ENCODE measurements at regions not wholly inside any gene's neighbourhood (a gene's known extent, or its start where the extent isn't known, plus 50 kb on each side); places are given as distances from the start of the nearest gene placed in this dataset.

GRCh38 chr13:73844986-73845385 is 289.2 kb downstream of the KLF12 start:
- no peak overlapping the region for H3K27ac ChIP-seq (ENCODE audit: low read depth, low read length)
- H3K9ac ChIP-seq (ENCODE audit: low read depth, low read length) = no peak overlapping the region
- H3K27me3 ChIP-seq (ENCODE audit: insufficient read depth, low read length) = no peaks in the 10 kb centered on the region
- peaks cover 23% of the 10 kb centered on the region for H3K4me1 ChIP-seq (ENCODE audit: insufficient read depth, low read length)
- WGBS = 100% methylated on average over 1 of the region's 1 CpG
- 0 out of 2 replicates have a peak, but pooled peaks cover 7% of the 10 kb centered on the region for H3K36me3 ChIP-seq (ENCODE audit: insufficient read depth, low read length)
- H3K9me3 ChIP-seq (ENCODE audit: insufficient read depth, low read depth, low read length) = no peaks in the 10 kb centered on the region
- H3K4me3 ChIP-seq (ENCODE audit: low read length) = no peak overlapping the region

- Histone ChIP-seq H3K27me3 (ENCODE audit: insufficient read depth, low read length) (no peaks in the 10 kb centered on the region), H3K4me3 (ENCODE audit: low read length) (no peak overlapping the region), H3K4me1 (ENCODE audit: insufficient read depth, low read length) (peaks cover 9% of the 10 kb centered on the region; the same call in 1 of the 2 replicates), H3K27ac (ENCODE audit: low read depth, low read length) (no peak overlapping the region), H3K36me3 (ENCODE audit: insufficient read depth, low read length) (0 out of 2 replicates have a peak, but pooled peaks cover 7% of the 10 kb centered on the region), H3K9ac (ENCODE audit: low read depth, low read length) (no peak overlapping the region), H3K9me3 (ENCODE audit: insufficient read depth, low read depth, low read length) (no peaks in the 10 kb centered on the region)
- 94% methylated on average over 4 of the region's 4 CpGs for WGBS
Measured at GRCh38 chr13:73842626-73843025, 291.6 kb downstream of the KLF12 start.

GRCh38 chr13:73842184-73842583 is 292.0 kb downstream of the KLF12 start:
- Histone ChIP-seq H3K27me3 (ENCODE audit: insufficient read depth, low read length) (no peaks in the 10 kb centered on the region), H3K9ac (ENCODE audit: low read depth, low read length) (no peak overlapping the region), H3K4me3 (ENCODE audit: low read length) (no peak overlapping the region), H3K4me1 (ENCODE audit: insufficient read depth, low read length) (peaks cover 9% of the 10 kb centered on the region; the same call in 1 of the 2 replicates), H3K27ac (ENCODE audit: low read depth, low read length) (no peak overlapping the region), H3K36me3 (ENCODE audit: insufficient read depth, low read length) (0 out of 2 replicates have a peak, but pooled peaks cover 7% of the 10 kb centered on the region), H3K9me3 (ENCODE audit: insufficient read depth, low read depth, low read length) (no peaks in the 10 kb centered on the region)
- 96% methylated on average over 5 of the region's 5 CpGs for WGBS

- H3K4me3 ChIP-seq (ENCODE audit: low read length) = no peak overlapping the region
- no peak overlapping the region for H3K27ac ChIP-seq (ENCODE audit: low read depth, low read length)
- H3K36me3 ChIP-seq (ENCODE audit: insufficient read depth, low read length) = no peaks in the 10 kb centered on the region
- no peaks in the 10 kb centered on the region for H3K9me3 ChIP-seq (ENCODE audit: insufficient read depth, low read depth, low read length)
- WGBS = 96% methylated on average over 5 of the region's 5 CpGs
- H3K27me3 ChIP-seq (ENCODE audit: insufficient read depth, low read length) = no peaks in the 10 kb centered on the region
- H3K9ac ChIP-seq (ENCODE audit: low read depth, low read length) = no peak overlapping the region
- peaks cover 7% of the 10 kb centered on the region for H3K4me1 ChIP-seq (ENCODE audit: insufficient read depth, low read length)
Measured at GRCh38 chr13:73837147-73837546, 297.1 kb downstream of the KLF12 start.

GRCh38 chr13:73835138-73835721 is 299.0 kb downstream of the KLF12 start:
- Histone ChIP-seq H3K9ac (ENCODE audit: low read depth, low read length) (no peak overlapping the region), H3K4me3 (ENCODE audit: low read length) (no peak overlapping the region), H3K9me3 (ENCODE audit: insufficient read depth, low read depth, low read length) (no peaks in the 10 kb centered on the region), H3K4me1 (ENCODE audit: insufficient read depth, low read length) (peaks cover 10% of the 10 kb centered on the region), H3K27ac (ENCODE audit: low read depth, low read length) (no peak overlapping the region), H3K36me3 (ENCODE audit: insufficient read depth, low read length) (no peaks in the 10 kb centered on the region), H3K27me3 (ENCODE audit: insufficient read depth, low read length) (no peaks in the 10 kb centered on the region)
- WGBS = 55% methylated on average over 1 of the region's 5 CpGs

- Histone ChIP-seq H3K27me3 (ENCODE audit: insufficient read depth, low read length) (no peaks in the 10 kb centered on the region), H3K4me1 (ENCODE audit: insufficient read depth, low read length) (peaks cover 10% of the 10 kb centered on the region), H3K4me3 (ENCODE audit: low read length) (no peak overlapping the region), H3K27ac (ENCODE audit: low read depth, low read length) (no peak overlapping the region), H3K9ac (ENCODE audit: low read depth, low read length) (no peak overlapping the region), H3K36me3 (ENCODE audit: insufficient read depth, low read length) (no peaks in the 10 kb centered on the region), H3K9me3 (ENCODE audit: insufficient read depth, low read depth, low read length) (no peaks in the 10 kb centered on the region)
- 86% methylated on average over 6 of the region's 7 CpGs for WGBS
Measured at GRCh38 chr13:73833325-73834070, 300.7 kb downstream of the KLF12 start.

- no peaks in the 10 kb centered on the region for H3K9me3 ChIP-seq (ENCODE audit: insufficient read depth, low read depth, low read length)
- H3K27me3 ChIP-seq (ENCODE audit: insufficient read depth, low read length) = no peaks in the 10 kb centered on the region
- H3K27ac ChIP-seq (ENCODE audit: low read depth, low read length) = no peak overlapping the region
- WGBS = 100% methylated on average over 2 of the region's 3 CpGs
- no peak overlapping the region for H3K9ac ChIP-seq (ENCODE audit: low read depth, low read length)
- H3K4me3 ChIP-seq (ENCODE audit: low read length) = no peak overlapping the region
- peaks cover 10% of the 10 kb centered on the region for H3K4me1 ChIP-seq (ENCODE audit: insufficient read depth, low read length)
- no peaks in the 10 kb centered on the region for H3K36me3 ChIP-seq (ENCODE audit: insufficient read depth, low read length)
Measured at GRCh38 chr13:73832825-73833224, 301.4 kb downstream of the KLF12 start.

- peak overlapping the region; percentile 29; the same call in 1 of the 2 replicates for H3K27ac ChIP-seq (ENCODE audit: low read depth, low read length)
- whole genome bisulfite sequencing = 77% methylated on average over 4 of the region's 4 CpGs
- H3K36me3 ChIP-seq (ENCODE audit: insufficient read depth, low read length) = no peaks in the 10 kb centered on the region
- no peak overlapping the region for H3K4me3 ChIP-seq (ENCODE audit: low read length)
- no peak overlapping the region for H3K9ac ChIP-seq (ENCODE audit: low read depth, low read length)
- H3K4me1 ChIP-seq (ENCODE audit: insufficient read depth, low read length) = peaks cover 10% of the 10 kb centered on the region
- no peaks in the 10 kb centered on the region for H3K27me3 ChIP-seq (ENCODE audit: insufficient read depth, low read length)
- H3K9me3 ChIP-seq (ENCODE audit: insufficient read depth, low read depth, low read length) = no peaks in the 10 kb centered on the region
Measured at GRCh38 chr13:73832128-73832588, 302.0 kb downstream of the KLF12 start.

- no peak overlapping the region for H3K4me3 ChIP-seq (ENCODE audit: low read length)
- H3K27me3 ChIP-seq (ENCODE audit: insufficient read depth, low read length) = no peaks in the 10 kb centered on the region
- WGBS = 86% methylated on average over 1 of the region's 1 CpG
- H3K27ac ChIP-seq (ENCODE audit: low read depth, low read length) = no peak overlapping the region
- no peaks in the 10 kb centered on the region for H3K36me3 ChIP-seq (ENCODE audit: insufficient read depth, low read length)
- peaks cover 10% of the 10 kb centered on the region for H3K4me1 ChIP-seq (ENCODE audit: insufficient read depth, low read length)
- no peak overlapping the region for H3K9ac ChIP-seq (ENCODE audit: low read depth, low read length)
- H3K9me3 ChIP-seq (ENCODE audit: insufficient read depth, low read depth, low read length) = no peaks in the 10 kb centered on the region
Measured at GRCh38 chr13:73829416-73829815, 304.8 kb downstream of the KLF12 start.

GRCh38 chr13:73828811-73829210 is 305.4 kb downstream of the KLF12 start:
- no peak overlapping the region for H3K4me3 ChIP-seq (ENCODE audit: low read length)
- no peaks in the 10 kb centered on the region for H3K9me3 ChIP-seq (ENCODE audit: insufficient read depth, low read depth, low read length)
- no peak overlapping the region for H3K27ac ChIP-seq (ENCODE audit: low read depth, low read length)
- no peaks in the 10 kb centered on the region for H3K27me3 ChIP-seq (ENCODE audit: insufficient read depth, low read length)
- peaks cover 10% of the 10 kb centered on the region for H3K4me1 ChIP-seq (ENCODE audit: insufficient read depth, low read length)
- H3K36me3 ChIP-seq (ENCODE audit: insufficient read depth, low read length) = no peaks in the 10 kb centered on the region
- H3K9ac ChIP-seq (ENCODE audit: low read depth, low read length) = no peak overlapping the region
- 80% methylated on average over 4 of the region's 4 CpGs for WGBS

- Histone ChIP-seq H3K36me3 (ENCODE audit: insufficient read depth, low read length) (no peaks in the 10 kb centered on the region), H3K9me3 (ENCODE audit: insufficient read depth, low read depth, low read length) (no peaks in the 10 kb centered on the region), H3K4me3 (ENCODE audit: low read length) (no peak overlapping the region), H3K4me1 (ENCODE audit: insufficient read depth, low read length) (peaks cover 6% of the 10 kb centered on the region), H3K27me3 (ENCODE audit: insufficient read depth, low read length) (no peaks in the 10 kb centered on the region), H3K9ac (ENCODE audit: low read depth, low read length) (no peak overlapping the region), H3K27ac (ENCODE audit: low read depth, low read length) (no peak overlapping the region)
- WGBS = 95% methylated on average over 3 of the region's 3 CpGs
Measured at GRCh38 chr13:73827434-73827833, 306.8 kb downstream of the KLF12 start.

Data from HUES64 (cell line).